ENCODE measurements at regions not wholly inside any gene's neighbourhood (a gene's known extent, or its start where the extent isn't known, plus 50 kb on each side); places are given as distances from the start of the nearest gene placed in this dataset.

- TF ChIP-seq, protein P1, sequence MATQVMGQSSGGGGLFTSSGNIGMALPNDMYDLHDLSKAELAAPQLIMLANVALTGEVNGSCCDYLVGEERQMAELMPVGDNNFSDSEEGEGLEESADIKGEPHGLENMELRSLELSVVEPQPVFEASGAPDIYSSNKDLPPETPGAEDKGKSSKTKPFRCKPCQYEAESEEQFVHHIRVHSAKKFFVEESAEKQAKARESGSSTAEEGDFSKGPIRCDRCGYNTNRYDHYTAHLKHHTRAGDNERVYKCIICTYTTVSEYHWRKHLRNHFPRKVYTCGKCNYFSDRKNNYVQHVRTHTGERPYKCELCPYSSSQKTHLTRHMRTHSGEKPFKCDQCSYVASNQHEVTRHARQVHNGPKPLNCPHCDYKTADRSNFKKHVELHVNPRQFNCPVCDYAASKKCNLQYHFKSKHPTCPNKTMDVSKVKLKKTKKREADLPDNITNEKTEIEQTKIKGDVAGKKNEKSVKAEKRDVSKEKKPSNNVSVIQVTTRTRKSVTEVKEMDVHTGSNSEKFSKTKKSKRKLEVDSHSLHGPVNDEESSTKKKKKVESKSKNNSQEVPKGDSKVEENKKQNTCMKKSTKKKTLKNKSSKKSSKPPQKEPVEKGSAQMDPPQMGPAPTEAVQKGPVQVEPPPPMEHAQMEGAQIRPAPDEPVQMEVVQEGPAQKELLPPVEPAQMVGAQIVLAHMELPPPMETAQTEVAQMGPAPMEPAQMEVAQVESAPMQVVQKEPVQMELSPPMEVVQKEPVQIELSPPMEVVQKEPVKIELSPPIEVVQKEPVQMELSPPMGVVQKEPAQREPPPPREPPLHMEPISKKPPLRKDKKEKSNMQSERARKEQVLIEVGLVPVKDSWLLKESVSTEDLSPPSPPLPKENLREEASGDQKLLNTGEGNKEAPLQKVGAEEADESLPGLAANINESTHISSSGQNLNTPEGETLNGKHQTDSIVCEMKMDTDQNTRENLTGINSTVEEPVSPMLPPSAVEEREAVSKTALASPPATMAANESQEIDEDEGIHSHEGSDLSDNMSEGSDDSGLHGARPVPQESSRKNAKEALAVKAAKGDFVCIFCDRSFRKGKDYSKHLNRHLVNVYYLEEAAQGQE (IDR thresholded peaks at IDR 0.05; ENCODE audit: low read depth), result no peak
- TF ChIP-seq FOXM1 (IDR thresholded peaks at IDR 0.05; ENCODE audit: borderline replicate concordance, low read depth), result no peak
Measured at GRCh38 chr11:92728628-92729027, 240.8 kb upstream of the MTNR1B start.
